ENCODE measurements at regions not wholly inside any gene's neighbourhood (a gene's known extent, or its start where the extent isn't known, plus 50 kb on each side); places are given as distances from the start of the nearest gene placed in this dataset.
A peak's percentile ranks its signal among the peaks of the same experiment; 100 is the strongest.

GRCh38 chr10:52992567-52992966 lies 220.0 kb upstream of the MBL2 start:
- Histone ChIP-seq H4K20me1 (ENCODE audit: insufficient read depth) (no peaks in the 10 kb centered on the region), H3K9me3 (ENCODE audit: low read length) (no peaks in the 10 kb centered on the region), H3K4me2 (ENCODE audit: low read length) (no peak overlapping the region), H3K79me2 (replicated peaks; ENCODE audit: insufficient read depth, low read length) (no peaks in the 10 kb centered on the region), H3K27ac (ENCODE audit: low read length) (no peak overlapping the region), H3K27me3 (ENCODE audit: insufficient read depth, low read depth, low read length) (no peaks in the 10 kb centered on the region), H3K9me2 (ENCODE audit: insufficient read depth, low read length) (no peaks in the 10 kb centered on the region), H3F3A (ENCODE audit: insufficient read depth, low read length, poor library complexity, severe bottlenecking) (no peaks in the 10 kb centered on the region), H3K9ac (ENCODE audit: low read length) (no peak overlapping the region), H3K4me3 (ENCODE audit: low read length) (no peak overlapping the region), H2AFZ (ENCODE audit: low read depth, low read length) (no peak overlapping the region), H3K36me3 (ENCODE audit: insufficient read depth, low read length) (no peaks in the 10 kb centered on the region)
- TF ChIP-seq TAF1 (IDR thresholded peaks at IDR 0.05; ENCODE audit: low read depth), result no peak
- no peak for TF ChIP-seq EZH2 (IDR thresholded peaks at IDR 0.05; ENCODE audit: borderline replicate concordance, insufficient read depth, low read length, poor library complexity, severe bottlenecking)
- no peak for TF ChIP-seq EP300 (conservative IDR thresholded peaks at IDR 0.05; ENCODE audit: poor library complexity, severe bottlenecking)
- no peak for TF ChIP-seq MXI1 (conservative IDR thresholded peaks at IDR 0.05; ENCODE audit: poor library complexity, severe bottlenecking)
- no peak for TF ChIP-seq RAD21 (conservative IDR thresholded peaks at IDR 0.05)
- peak; percentile 52 for TF ChIP-seq POLR2AphosphoS5 (IDR thresholded peaks at IDR 0.05)
- peak; percentile 66 for TF ChIP-seq REST (IDR thresholded peaks at IDR 0.05; ENCODE audit: borderline replicate concordance)
- TF ChIP-seq SMC3 (conservative IDR thresholded peaks at IDR 0.05; ENCODE audit: poor library complexity), result no peak
- no peak for TF ChIP-seq CTCF (IDR thresholded peaks at IDR 0.05; ENCODE audit: poor library complexity, severe bottlenecking)

GRCh38 chr10:52988923-52989322 lies 216.3 kb upstream of the MBL2 start:
- no peak overlapping the region for H3K27ac ChIP-seq (ENCODE audit: low read length)
- TF ChIP-seq SMC3 (conservative IDR thresholded peaks at IDR 0.05; ENCODE audit: poor library complexity), result no peak
- no peak for TF ChIP-seq MXI1 (conservative IDR thresholded peaks at IDR 0.05; ENCODE audit: poor library complexity, severe bottlenecking)
- peak; percentile 34 for TF ChIP-seq EP300 (conservative IDR thresholded peaks at IDR 0.05; ENCODE audit: poor library complexity, severe bottlenecking)
- TF ChIP-seq RAD21 (conservative IDR thresholded peaks at IDR 0.05), result no peak
- TF ChIP-seq POLR2AphosphoS5 (IDR thresholded peaks at IDR 0.05), result peak; percentile 26
- no peak for TF ChIP-seq REST (IDR thresholded peaks at IDR 0.05; ENCODE audit: borderline replicate concordance)
- no peak for TF ChIP-seq EZH2 (IDR thresholded peaks at IDR 0.05; ENCODE audit: borderline replicate concordance, insufficient read depth, low read length, poor library complexity, severe bottlenecking)
- TF ChIP-seq TAF1 (IDR thresholded peaks at IDR 0.05; ENCODE audit: low read depth), result no peak
- no peak for TF ChIP-seq CTCF (IDR thresholded peaks at IDR 0.05; ENCODE audit: poor library complexity, severe bottlenecking)
- no peak overlapping the region for H2AFZ ChIP-seq (ENCODE audit: low read depth, low read length)
- no peaks in the 10 kb centered on the region for H3K9me2 ChIP-seq (ENCODE audit: insufficient read depth, low read length)
- H3K79me2 ChIP-seq (replicated peaks; ENCODE audit: insufficient read depth, low read length), result no peaks in the 10 kb centered on the region
- no peak overlapping the region for H3K9ac ChIP-seq (ENCODE audit: low read length)
- H4K20me1 ChIP-seq (ENCODE audit: insufficient read depth), result no peaks in the 10 kb centered on the region
- no peaks in the 10 kb centered on the region for H3K27me3 ChIP-seq (ENCODE audit: insufficient read depth, low read depth, low read length)
- H3K4me2 ChIP-seq (ENCODE audit: low read length), result no peak overlapping the region
- H3K4me3 ChIP-seq (ENCODE audit: low read length), result no peak overlapping the region
- no peaks in the 10 kb centered on the region for H3K9me3 ChIP-seq (ENCODE audit: low read length)
- H3K36me3 ChIP-seq (ENCODE audit: insufficient read depth, low read length), result no peaks in the 10 kb centered on the region
- no peaks in the 10 kb centered on the region for H3F3A ChIP-seq (ENCODE audit: insufficient read depth, low read length, poor library complexity, severe bottlenecking)
